Fibroblast of skin of scalp (primary cell): ENCODE measurements at regions not wholly inside any gene's neighbourhood (a gene's known extent, or its start where the extent isn't known, plus 50 kb on each side); places are given as distances from the start of the nearest gene placed in this dataset.

ENCODE experiments used
- DNase-seq: peaks from one replicate; pipeline ENCODE4 v3.0.0-alpha.2; 2013

GRCh38 chr2:134086594-134087219, 167.2 kb upstream of the MGAT5 start:
- DNase-seq, result no peak

- no peak for DNase-seq
Observed at GRCh38 chr2:134087371-134087921, 166.4 kb upstream of the MGAT5 start.

DNA sequence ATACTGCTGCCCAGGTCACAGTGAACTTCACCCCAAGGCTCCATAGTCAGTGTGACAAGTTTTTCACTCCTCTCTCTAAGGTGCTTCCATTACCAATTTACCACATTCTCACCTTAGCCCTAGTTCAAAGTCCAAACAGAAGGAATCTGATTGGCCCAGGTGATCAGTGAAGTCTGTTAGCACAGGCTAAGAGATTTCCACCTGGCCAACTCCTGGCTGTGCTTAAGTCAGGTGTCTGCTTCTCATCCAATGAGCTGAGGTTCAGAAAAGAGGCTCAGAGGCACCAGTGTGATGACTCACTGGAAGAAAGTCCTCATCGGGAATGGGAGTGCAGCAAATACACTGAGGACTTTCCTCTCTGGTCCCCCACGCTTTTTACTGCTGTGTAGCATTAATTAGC, 164.4 kb upstream of the MGAT5 start:
- DNase-seq, result no peak

DNA sequence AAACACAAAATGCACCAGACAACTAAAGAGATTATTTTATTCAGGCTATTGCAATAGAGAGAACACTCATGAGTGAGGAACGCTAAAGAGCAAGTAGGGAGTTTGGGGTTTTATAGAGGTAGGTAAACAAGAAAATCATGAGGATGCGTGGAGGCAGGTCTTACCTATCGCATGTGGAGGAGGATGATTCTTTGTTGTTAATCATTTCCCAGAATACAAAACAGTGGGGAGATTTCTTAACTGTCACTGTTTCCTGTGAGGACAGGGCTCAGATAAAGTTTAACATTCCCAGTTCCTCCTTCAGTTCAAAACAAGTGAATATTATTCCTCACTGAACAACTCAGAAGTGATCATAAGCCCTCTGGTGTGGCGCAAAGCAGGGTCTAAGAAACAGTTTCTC, 156.1 kb upstream of the MGAT5 start:
- DNase-seq, result no peak

- no peak for DNase-seq
Observed at GRCh38 chr2:134098321-134098720, 155.6 kb upstream of the MGAT5 start.

DNA sequence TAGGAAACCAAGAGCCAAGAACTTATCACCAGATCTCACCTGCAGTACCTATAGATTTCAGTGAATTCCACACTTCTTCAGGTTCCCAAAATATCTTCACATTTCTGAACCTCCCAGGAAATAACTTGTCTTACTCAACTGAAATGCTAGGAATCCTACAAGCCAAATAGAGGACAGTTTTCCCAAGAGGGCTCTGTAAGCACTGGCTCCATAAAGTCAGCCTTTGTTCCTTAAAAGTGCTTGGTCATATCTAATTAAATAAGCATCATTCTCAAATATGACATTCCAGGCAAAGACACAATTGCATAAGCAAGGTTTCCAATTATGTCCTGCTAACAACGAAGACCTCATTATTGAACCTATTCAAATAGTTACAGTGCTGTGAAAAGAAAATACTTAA, 154.6 kb upstream of the MGAT5 start:
- DNase-seq, result no peak

DNA sequence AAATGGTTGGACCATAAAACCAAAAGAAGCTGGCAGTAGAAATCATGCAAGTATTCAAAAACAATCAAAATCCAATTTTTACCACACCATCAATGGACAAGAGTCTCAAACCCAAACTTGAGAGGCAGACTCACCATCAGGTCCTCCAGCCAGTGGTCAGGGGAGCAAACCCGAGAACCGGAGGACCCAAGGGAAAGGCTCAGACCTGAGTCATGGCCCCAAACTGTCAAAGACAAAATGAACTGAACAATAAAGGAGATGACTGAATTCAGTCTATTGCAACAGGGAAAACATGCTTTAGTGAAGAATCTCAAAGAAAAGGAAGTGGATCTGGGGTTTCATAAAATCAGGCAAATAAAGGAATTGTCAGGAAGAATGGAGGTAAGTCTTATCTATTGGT, 150.7 kb upstream of the MGAT5 start:
- DNase-seq, result no peak

GRCh38 chr2:134104754-134105153, 149.1 kb upstream of the MGAT5 start:
- no peak for DNase-seq

- DNase-seq, result no peak
Observed at GRCh38 chr2:134107402-134107801, 146.5 kb upstream of the MGAT5 start.

GRCh38 chr2:134108113-134108512, 145.8 kb upstream of the MGAT5 start:
- no peak for DNase-seq

DNA sequence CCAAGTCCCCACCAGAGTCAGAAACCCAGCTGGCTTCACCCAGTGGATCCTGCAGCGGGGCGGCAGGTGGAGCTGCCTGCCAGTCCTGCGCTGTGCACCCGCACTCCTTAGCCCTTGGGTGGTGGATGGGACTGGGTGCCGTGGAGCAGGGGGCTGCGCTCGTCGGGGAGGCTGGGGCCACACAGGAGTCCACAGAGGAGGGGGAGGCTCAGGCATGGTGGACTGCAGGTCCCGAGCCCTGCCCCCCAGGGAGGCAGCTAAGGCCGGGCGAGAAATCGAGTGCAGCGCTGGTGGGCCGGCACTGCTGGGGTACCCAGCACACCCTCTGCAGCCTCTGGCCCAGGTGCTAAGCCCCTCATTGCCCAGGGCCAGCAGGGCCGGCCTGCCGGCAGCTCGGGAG, 144.6 kb upstream of the MGAT5 start:
- DNase-seq, result no peak

GRCh38 chr2:134109725-134110124, 144.1 kb upstream of the MGAT5 start:
- DNase-seq, result no peak

GRCh38 chr2:134110532-134110931, 143.3 kb upstream of the MGAT5 start:
- DNase-seq, result no peak

- DNase-seq, result no peak
Observed at GRCh38 chr2:134117676-134118075, 136.2 kb upstream of the MGAT5 start.

DNA sequence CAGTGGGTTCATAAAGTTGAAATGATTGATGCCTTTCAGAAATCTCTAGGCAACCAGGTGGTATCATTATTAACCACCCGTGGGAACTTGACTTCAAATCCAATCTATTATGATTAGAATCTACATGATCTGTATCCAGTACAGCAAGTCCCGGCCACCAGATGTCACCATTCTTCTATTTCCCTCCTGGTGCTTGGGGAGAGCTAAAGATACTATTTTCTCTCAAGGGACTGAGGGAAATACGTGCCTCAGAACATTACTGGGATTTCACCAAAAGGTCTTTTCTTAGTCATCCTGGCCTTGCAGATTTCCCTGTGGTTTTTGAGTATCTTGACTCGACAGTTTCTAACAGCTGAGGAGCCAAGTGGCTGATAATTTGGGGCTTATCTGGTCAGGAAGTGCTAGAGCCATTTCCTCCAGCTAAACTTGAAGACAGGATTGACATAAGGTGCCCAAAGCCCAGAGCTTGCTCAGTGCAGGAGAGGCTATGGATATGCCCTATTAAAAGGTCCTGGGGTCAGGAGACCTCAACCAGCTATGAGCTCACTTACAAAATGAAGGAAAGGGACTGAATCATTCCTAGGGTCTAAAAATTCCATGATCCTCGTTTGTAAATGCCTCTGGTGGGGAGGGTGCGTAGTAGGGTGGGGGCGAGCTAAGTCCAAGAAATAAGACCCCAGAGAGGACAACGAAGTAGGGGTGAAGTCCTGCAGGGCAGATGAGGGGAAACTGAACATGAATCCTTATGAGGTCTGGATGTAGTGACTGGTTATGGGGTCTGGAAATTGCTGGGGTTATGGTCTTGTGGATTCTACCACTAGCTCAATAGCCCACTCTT, 135.4 kb upstream of the MGAT5 start:
- DNase-seq, result peak; percentile 97

GRCh38 chr2:134119117-134119712, 134.7 kb upstream of the MGAT5 start:
- DNase-seq, result no peak

- DNase-seq, result peak; percentile 97
Observed at GRCh38 chr2:134119713-134120405, 134.0 kb upstream of the MGAT5 start.

GRCh38 chr2:134120406-134120732, 133.5 kb upstream of the MGAT5 start:
- no peak for DNase-seq

- peak; percentile 76 for DNase-seq
Observed at GRCh38 chr2:134120733-134121630, 132.9 kb upstream of the MGAT5 start.

GRCh38 chr2:134122610-134123009, 131.3 kb upstream of the MGAT5 start:
- DNase-seq, result no peak

DNA sequence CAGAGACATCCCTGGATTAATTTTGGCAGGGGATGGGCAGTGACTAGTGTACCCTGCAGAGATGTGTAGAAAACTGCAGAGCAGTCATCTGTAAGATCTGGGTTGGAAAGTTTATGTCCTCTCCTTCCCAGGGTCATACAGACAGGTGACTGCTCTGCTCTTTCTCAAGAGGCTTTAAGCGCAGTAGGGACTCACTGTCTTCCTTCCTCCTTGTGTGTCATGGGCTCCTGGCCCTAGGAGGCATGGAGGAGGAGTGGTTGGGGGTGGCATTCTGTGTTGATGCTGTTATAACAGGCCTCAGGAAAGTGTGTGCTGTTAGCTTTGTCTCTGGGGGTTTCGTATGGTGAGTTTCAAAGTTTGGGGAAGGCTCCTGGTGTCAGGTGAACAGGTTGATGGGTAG, 130.5 kb upstream of the MGAT5 start:
- no peak for DNase-seq
